ENCODE measurements at regions not wholly inside any gene's neighbourhood (a gene's known extent, or its start where the extent isn't known, plus 50 kb on each side); places are given as distances from the start of the nearest gene placed in this dataset.

DNA sequence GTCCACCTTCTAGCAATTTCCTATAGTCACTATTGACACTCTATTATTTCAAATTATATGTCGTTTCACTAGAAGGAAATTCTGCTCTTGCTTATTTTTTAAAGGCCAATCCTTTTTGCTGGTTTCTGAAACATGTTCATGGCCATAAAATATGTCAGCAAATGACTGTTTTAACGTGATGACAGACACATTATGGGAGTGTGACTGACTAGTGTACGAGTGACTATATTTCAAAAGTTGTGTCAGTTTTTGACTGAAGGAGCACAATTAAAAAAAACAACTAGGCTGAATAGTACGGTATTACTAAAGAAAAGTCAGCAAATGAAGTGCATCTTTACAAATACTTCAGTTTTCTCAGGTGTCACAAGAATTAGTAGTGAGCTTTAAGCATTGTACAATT, 196.0 kb downstream of the NR4A2 start:
- no peak for TF ChIP-seq POLR2AphosphoS5 (IDR thresholded peaks at IDR 0.05; ENCODE audit: low read depth, low read length)
- no peak for TF ChIP-seq MXI1 (IDR thresholded peaks at IDR 0.05; ENCODE audit: low read depth, low read length)
- no peak for TF ChIP-seq TCF12 (IDR thresholded peaks at IDR 0.05)
- no peak for TF ChIP-seq YY1 (IDR thresholded peaks at IDR 0.05; ENCODE audit: low read depth)
- no peak for TF ChIP-seq EP300 (IDR thresholded peaks at IDR 0.05; ENCODE audit: borderline replicate concordance in 1 of 2, low read depth in 1 of 2, low read length in 1 of 2)
- TF ChIP-seq, protein P1, sequence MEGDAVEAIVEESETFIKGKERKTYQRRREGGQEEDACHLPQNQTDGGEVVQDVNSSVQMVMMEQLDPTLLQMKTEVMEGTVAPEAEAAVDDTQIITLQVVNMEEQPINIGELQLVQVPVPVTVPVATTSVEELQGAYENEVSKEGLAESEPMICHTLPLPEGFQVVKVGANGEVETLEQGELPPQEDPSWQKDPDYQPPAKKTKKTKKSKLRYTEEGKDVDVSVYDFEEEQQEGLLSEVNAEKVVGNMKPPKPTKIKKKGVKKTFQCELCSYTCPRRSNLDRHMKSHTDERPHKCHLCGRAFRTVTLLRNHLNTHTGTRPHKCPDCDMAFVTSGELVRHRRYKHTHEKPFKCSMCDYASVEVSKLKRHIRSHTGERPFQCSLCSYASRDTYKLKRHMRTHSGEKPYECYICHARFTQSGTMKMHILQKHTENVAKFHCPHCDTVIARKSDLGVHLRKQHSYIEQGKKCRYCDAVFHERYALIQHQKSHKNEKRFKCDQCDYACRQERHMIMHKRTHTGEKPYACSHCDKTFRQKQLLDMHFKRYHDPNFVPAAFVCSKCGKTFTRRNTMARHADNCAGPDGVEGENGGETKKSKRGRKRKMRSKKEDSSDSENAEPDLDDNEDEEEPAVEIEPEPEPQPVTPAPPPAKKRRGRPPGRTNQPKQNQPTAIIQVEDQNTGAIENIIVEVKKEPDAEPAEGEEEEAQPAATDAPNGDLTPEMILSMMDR (IDR thresholded peaks at IDR 0.05), result no peak
- no peak for TF ChIP-seq SIN3A (IDR thresholded peaks at IDR 0.05; ENCODE audit: borderline replicate concordance, low read depth, low read length)
- TF ChIP-seq, protein P2, sequence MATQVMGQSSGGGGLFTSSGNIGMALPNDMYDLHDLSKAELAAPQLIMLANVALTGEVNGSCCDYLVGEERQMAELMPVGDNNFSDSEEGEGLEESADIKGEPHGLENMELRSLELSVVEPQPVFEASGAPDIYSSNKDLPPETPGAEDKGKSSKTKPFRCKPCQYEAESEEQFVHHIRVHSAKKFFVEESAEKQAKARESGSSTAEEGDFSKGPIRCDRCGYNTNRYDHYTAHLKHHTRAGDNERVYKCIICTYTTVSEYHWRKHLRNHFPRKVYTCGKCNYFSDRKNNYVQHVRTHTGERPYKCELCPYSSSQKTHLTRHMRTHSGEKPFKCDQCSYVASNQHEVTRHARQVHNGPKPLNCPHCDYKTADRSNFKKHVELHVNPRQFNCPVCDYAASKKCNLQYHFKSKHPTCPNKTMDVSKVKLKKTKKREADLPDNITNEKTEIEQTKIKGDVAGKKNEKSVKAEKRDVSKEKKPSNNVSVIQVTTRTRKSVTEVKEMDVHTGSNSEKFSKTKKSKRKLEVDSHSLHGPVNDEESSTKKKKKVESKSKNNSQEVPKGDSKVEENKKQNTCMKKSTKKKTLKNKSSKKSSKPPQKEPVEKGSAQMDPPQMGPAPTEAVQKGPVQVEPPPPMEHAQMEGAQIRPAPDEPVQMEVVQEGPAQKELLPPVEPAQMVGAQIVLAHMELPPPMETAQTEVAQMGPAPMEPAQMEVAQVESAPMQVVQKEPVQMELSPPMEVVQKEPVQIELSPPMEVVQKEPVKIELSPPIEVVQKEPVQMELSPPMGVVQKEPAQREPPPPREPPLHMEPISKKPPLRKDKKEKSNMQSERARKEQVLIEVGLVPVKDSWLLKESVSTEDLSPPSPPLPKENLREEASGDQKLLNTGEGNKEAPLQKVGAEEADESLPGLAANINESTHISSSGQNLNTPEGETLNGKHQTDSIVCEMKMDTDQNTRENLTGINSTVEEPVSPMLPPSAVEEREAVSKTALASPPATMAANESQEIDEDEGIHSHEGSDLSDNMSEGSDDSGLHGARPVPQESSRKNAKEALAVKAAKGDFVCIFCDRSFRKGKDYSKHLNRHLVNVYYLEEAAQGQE (IDR thresholded peaks at IDR 0.05; ENCODE audit: low read depth, low read length), result no peak
- TF ChIP-seq FOXJ3 (CRISPR knock-in tag; IDR thresholded peaks at IDR 0.05), result no peak
- no peak for TF ChIP-seq ELF1 (IDR thresholded peaks at IDR 0.05)
- TF ChIP-seq MAX (IDR thresholded peaks at IDR 0.05; ENCODE audit: low read depth), result no peak
